Thyroid gland (tissue), 4 donors: ENCODE measurements at regions not wholly inside any gene's neighbourhood (a gene's known extent, or its start where the extent isn't known, plus 50 kb on each side); places are given as distances from the start of the nearest gene placed in this dataset.

Experiments
- DNase-seq, 2 donors: peaks; one replicate each; pipeline ENCODE4 v3.0.0-alpha.2; 2019
- H3K27ac ChIP-seq, 3 donors: fragments of 200-600 bp; sonication (generic); 1 replicate in 2 of 3; 2 replicates in 1 of 3; pipeline ENCODE4 v1.5.1; 2016 to 2019; ENCODE audit warnings: mild to moderate bottlenecking in 1 of 3, moderate library complexity in 1 of 3
- H3K27me3 ChIP-seq: fragments of 200-600 bp; sonication (generic); one replicate; pipeline ENCODE4 v1.5.1; 2019
- H3K36me3 ChIP-seq, 2 donors: fragments of 200-600 bp; sonication (generic); one replicate each; pipeline ENCODE4 v1.5.1; 2016 to 2019
- H3K4me1 ChIP-seq, 2 donors: fragments of 200-600 bp; sonication (generic); one replicate each; pipeline ENCODE4 v1.5.1; 2017 to 2019
- H3K4me3 ChIP-seq, 3 donors: fragments of 200-600 bp; sonication (generic); replicated peaks in 1 of 3; 1 replicate in 2 of 3; 2 replicates in 1 of 3; pipeline ENCODE4 v1.5.1; 2016; ENCODE audit warnings: mild to moderate bottlenecking in 1 of 3
- H3K9me3 ChIP-seq: fragments of 200-600 bp; sonication (generic); one replicate; pipeline ENCODE4 v1.5.1; 2017
- POLR2A ChIP-seq, 2 donors: fragments of 450-650 bp; IDR thresholded peaks; one replicate each; pipeline ENCODE4 v1.6.1; 2017; ENCODE audit warnings: antibody characterized with exemption in 2 of 2, mild to moderate bottlenecking in 2 of 2, moderate library complexity in 1 of 2
- WGBS, 2 donors: methylation state at CpG; one replicate each; pipeline ENCODE4 v1.1.5; 2017; 5-methylcytosine and 5-hydroxymethylcytosine counted together
- intact Hi-C: fragments of 100-400 bp; cut with DNase I; formaldehyde crosslinking; loops from one replicate; pipeline ENCODE4 v1.15.1; 2023
- TF ChIP-seq, protein P1 (sequence below), 6 experiments: fragments of 200-600 bp in 3 of 6; fragments of 450-650 bp in 3 of 6; sonication (generic) in 3 of 6; IDR thresholded peaks; one replicate each; pipeline ENCODE4 v1.5.1; 2016 to 2019; ENCODE audit warnings: antibody characterized with exemption in 6 of 6, mild to moderate bottlenecking in 2 of 6, inconsistent platforms in 1 of 6, moderate library complexity in 1 of 6

DNA sequence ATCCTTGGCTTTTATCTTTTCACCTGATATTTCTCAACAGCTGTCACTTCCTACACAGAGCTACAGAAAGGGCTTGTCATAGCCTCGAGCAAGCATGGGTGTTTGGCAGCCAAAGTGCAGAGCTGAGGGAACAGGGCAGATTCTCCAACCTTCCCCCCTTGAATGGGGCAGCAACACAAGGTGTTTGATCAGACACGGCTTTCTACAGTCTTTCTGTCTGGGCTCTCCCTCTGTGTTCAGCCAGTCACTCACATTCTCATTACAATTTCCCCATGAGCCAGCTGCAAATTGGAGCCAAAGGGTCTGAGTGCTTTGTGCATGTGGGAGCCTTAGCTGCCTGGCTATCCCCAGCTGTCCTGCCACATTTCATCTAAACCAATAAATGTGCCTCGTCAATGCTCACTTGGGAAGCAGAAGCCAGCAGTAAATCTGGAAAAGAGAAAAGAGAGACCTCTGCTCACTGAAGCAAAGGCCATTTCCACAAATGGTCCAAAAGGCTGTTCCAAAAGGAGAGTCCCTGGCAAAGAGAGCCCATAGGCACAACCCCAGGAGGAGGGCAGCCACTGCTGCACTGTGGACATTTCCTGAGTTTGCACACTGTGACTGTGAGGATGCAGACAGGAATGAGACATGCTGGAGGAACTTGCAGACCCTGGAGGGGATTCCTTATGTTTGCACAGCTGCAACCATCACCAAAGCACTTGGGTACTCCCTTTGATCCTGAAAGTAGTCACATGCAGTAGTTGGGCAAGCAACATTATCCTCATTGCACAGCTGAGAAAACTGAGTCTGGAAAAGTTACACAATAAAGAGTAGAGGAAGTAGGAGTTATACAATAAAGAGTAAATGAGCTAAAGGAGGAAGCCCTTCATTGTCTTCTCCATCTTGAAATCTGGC lies 186.8 kb downstream of the FAM181B start:
- intact Hi-C loops: no loop called here
- Histone ChIP-seq H3K4me1 (no peaks in the 10 kb centered on the region), H3K36me3 (no peaks in the 10 kb centered on the region), H3K4me3 (no peak overlapping the region), H3K9me3 (no peaks in the 10 kb centered on the region), H3K27me3 (no peaks in the 10 kb centered on the region), H3K27ac (no peak overlapping the region)
- WGBS, 2 donors: 35 to 41% methylated on average over 3 of the region's 3 CpGs
- DNase-seq: no peak
- TF ChIP-seq, protein P1, sequence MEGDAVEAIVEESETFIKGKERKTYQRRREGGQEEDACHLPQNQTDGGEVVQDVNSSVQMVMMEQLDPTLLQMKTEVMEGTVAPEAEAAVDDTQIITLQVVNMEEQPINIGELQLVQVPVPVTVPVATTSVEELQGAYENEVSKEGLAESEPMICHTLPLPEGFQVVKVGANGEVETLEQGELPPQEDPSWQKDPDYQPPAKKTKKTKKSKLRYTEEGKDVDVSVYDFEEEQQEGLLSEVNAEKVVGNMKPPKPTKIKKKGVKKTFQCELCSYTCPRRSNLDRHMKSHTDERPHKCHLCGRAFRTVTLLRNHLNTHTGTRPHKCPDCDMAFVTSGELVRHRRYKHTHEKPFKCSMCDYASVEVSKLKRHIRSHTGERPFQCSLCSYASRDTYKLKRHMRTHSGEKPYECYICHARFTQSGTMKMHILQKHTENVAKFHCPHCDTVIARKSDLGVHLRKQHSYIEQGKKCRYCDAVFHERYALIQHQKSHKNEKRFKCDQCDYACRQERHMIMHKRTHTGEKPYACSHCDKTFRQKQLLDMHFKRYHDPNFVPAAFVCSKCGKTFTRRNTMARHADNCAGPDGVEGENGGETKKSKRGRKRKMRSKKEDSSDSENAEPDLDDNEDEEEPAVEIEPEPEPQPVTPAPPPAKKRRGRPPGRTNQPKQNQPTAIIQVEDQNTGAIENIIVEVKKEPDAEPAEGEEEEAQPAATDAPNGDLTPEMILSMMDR (IDR thresholded peaks at IDR 0.05): no peak
- TF ChIP-seq POLR2A (IDR thresholded peaks at IDR 0.05): no peak

DNA sequence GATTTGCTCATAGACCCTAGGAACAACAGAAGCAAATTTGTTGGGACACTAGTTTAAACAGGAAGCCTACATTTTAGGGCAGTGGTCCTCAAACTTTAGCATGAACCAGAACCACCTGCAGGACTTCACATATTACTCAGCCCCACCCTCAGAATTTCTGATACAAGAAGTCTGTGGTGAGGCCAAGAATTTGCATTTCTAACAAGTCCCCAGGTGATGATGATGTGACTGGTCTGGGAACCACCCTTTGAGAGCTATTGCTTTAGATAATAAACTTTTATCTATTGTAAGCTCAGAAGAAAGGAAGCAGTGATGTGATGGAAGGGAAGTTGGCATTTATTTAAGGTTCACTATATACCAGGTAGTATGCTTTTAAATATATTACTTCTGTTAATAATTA lies 194.0 kb downstream of the FAM181B start:
- no peaks in the 10 kb centered on the region for H3K9me3 ChIP-seq
- H3K27me3 ChIP-seq: no peaks in the 10 kb centered on the region
- intact Hi-C loops: no loop called here
- no peak overlapping the region for H3K27ac ChIP-seq
- H3K4me3 ChIP-seq: no peak overlapping the region
- no peaks in the 10 kb centered on the region for H3K4me1 ChIP-seq
- TF ChIP-seq POLR2A (IDR thresholded peaks at IDR 0.05): no peak
- TF ChIP-seq, protein P1 (IDR thresholded peaks at IDR 0.05): no peak
- no peak for DNase-seq
- H3K36me3 ChIP-seq: no peaks in the 10 kb centered on the region

DNA sequence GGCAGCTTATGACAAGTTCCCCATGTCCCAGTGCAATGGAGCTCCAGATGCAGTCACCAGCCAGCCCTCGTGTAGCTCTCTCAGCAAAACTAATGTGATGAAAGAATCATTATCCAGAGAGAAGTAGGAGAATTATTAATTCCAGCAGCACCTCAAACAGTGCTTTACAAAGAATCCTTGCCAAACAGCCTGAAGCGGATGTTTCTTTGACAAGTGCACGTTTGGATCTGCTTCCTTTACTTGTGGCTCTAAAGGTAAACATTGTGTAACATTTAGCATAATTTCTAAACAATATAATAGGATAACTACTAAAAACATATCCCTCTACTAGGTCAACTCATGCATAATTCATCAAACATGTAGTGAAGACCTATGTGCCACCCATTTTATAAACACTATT lies 197.0 kb downstream of the FAM181B start:
- H3K9me3 ChIP-seq: no peaks in the 10 kb centered on the region
- intact Hi-C loops: no loop called here
- no peak overlapping the region for H3K4me3 ChIP-seq
- no peaks in the 10 kb centered on the region for H3K36me3 ChIP-seq
- no peak overlapping the region for H3K27ac ChIP-seq
- no peak for DNase-seq
- 81 to 87% methylated on average over 3 of the region's 3 CpGs for WGBS, 2 donors
- no peaks in the 10 kb centered on the region for H3K4me1 ChIP-seq
- H3K27me3 ChIP-seq: no peaks in the 10 kb centered on the region
- TF ChIP-seq, protein P1 (IDR thresholded peaks at IDR 0.05): no peak
- no peak for TF ChIP-seq POLR2A (IDR thresholded peaks at IDR 0.05)

DNA sequence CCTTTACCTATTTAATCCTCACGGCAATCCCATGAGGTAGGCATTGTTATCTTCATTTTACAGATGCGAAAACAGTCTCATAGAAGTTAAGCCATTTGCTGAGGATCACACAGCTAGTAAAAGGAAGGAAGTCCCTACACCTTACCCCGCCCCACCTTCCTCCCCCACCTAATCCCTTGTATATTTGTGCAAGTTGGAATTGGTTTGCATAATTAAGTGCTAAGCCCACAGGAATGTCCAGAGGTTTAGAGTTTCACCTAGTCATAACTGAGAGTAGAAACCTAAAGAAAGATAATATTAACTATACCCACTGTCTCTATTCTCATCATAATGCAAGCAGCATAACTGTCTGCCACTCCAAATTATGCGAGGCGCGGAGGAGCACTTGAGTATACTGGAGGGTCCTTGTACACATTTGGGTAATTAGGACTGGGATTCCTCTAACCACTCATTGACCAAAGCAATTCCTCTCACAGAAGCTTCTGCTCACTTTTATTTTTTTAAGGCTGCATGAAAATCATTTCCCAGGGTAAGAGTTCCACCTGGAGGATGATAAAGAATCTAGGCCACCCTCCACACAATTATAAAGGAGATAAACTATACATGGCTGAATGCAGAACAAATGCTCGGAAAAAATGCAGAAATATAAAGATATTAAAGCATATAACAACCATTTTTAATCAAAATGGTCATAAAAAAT lies 199.9 kb downstream of the FAM181B start:
- intact Hi-C loops: no loop called here
- Histone ChIP-seq H3K9me3 (no peaks in the 10 kb centered on the region), H3K36me3 (no peaks in the 10 kb centered on the region), H3K4me1 (no peaks in the 10 kb centered on the region), H3K27ac (no peak overlapping the region), H3K27me3 (no peaks in the 10 kb centered on the region), H3K4me3 (no peak overlapping the region)
- WGBS, 2 donors: 36 to 54% methylated on average over 7 of the region's 7 CpGs
- TF ChIP-seq, protein P1 (IDR thresholded peaks at IDR 0.05): peak in 2 of 6 experiments; percentile 19 to 20
- TF ChIP-seq POLR2A (IDR thresholded peaks at IDR 0.05): no peak
- no peak for DNase-seq

DNA sequence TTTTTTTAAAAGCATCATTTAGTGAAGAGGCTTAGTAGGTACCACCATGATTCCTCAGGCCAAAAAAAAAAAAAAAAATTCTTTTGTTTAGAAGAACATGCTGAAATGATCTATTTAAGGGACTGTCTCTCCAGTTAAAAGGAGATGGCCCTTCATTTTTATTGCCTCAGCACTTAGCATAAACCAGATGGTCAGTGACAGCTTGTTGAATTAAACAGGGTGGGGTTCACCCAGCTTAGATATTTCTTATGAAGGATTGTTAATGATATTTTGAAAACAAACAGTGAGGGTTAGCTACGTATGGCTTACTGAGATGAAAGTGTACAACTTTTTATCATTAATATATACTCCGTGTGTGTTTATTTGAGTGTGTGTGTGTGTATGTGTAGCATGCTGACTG lies 203.7 kb downstream of the FAM181B start:
- TF ChIP-seq, protein P1 (IDR thresholded peaks at IDR 0.05): no peak
- TF ChIP-seq POLR2A (IDR thresholded peaks at IDR 0.05): no peak
- intact Hi-C loops: no loop called here
- DNase-seq: no peak
- H3K27ac ChIP-seq: no peak overlapping the region
- no peaks in the 10 kb centered on the region for H3K27me3 ChIP-seq
- 67 to 84% methylated on average over 2 of the region's 2 CpGs for WGBS, 2 donors
- H3K4me3 ChIP-seq: no peak overlapping the region
- H3K4me1 ChIP-seq: no peaks in the 10 kb centered on the region
- no peaks in the 10 kb centered on the region for H3K9me3 ChIP-seq
- no peaks in the 10 kb centered on the region for H3K36me3 ChIP-seq
